Right lobe of liver (tissue), 4 donors: ENCODE measurements at regions not wholly inside any gene's neighbourhood (a gene's known extent, or its start where the extent isn't known, plus 50 kb on each side); places are given as distances from the start of the nearest gene placed in this dataset.

Source experiments
- POLR2A ChIP-seq: fragments of 450-650 bp; IDR thresholded peaks from one replicate; pipeline ENCODE4 v1.6.1; 2017; ENCODE audit warnings: antibody characterized with exemption, mild to moderate bottlenecking
- TF ChIP-seq, protein P1 (sequence below), 4 donors: fragments of 200-600 bp in 3 of 4; fragments of 450-650 bp in 1 of 4; IDR thresholded peaks; one replicate each; pipeline versions ENCODE4 v1.5.1 to v1.8.0; 2016 to 2022; ENCODE audit warnings: antibody characterized with exemption in 4 of 4, mild to moderate bottlenecking in 2 of 4
- donor health status: DM: no; HTN: no; CAD: no.
- donor health status: DM: no; HTN: no; CAD: no.
- donor health status: DM: no; HTN: yes; CAD: no.

GRCh38 chr7:63205136-63205535 lies 793.5 kb upstream of the ZNF722 start:
- TF ChIP-seq, protein P1, sequence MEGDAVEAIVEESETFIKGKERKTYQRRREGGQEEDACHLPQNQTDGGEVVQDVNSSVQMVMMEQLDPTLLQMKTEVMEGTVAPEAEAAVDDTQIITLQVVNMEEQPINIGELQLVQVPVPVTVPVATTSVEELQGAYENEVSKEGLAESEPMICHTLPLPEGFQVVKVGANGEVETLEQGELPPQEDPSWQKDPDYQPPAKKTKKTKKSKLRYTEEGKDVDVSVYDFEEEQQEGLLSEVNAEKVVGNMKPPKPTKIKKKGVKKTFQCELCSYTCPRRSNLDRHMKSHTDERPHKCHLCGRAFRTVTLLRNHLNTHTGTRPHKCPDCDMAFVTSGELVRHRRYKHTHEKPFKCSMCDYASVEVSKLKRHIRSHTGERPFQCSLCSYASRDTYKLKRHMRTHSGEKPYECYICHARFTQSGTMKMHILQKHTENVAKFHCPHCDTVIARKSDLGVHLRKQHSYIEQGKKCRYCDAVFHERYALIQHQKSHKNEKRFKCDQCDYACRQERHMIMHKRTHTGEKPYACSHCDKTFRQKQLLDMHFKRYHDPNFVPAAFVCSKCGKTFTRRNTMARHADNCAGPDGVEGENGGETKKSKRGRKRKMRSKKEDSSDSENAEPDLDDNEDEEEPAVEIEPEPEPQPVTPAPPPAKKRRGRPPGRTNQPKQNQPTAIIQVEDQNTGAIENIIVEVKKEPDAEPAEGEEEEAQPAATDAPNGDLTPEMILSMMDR (IDR thresholded peaks at IDR 0.05) = no peak
- no peak for TF ChIP-seq POLR2A
